ENCODE measurements at regions not wholly inside any gene's neighbourhood (a gene's known extent, or its start where the extent isn't known, plus 50 kb on each side); places are given as distances from the start of the nearest gene placed in this dataset.

- TF ChIP-seq RXRA (IDR thresholded peaks at IDR 0.05) (no peak), YY1 (IDR thresholded peaks at IDR 0.05) (no peak), JUND (IDR thresholded peaks at IDR 0.05) (no peak), SP1 (IDR thresholded peaks at IDR 0.05) (no peak), FOXA2 (IDR thresholded peaks at IDR 0.05) (no peak)
Measured at GRCh38 chrX:117096528-117096927, 633.8 kb upstream of the CT83 start (continued).

DNA sequence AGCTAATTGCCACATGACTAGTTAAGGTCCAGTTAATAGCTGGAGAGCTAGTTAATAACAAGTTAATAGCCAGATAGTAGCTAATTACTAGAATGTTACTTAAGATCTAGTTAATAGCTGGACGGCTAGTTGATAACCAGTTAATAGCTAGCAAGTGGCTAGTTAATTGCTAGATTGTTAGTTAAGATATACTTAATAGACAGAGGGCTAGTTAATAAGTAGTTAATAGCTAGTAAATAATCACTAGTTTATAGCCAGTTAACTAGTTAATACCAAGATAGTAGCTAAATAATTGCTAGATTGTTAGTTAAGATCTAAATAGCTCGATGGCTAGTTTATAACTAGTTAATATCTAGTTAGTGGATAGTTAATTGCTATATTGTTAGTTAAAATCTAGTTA, 632.6 kb upstream of the CT83 start:
- H3K36me3 ChIP-seq (ENCODE audit: control insufficient read depth in 4 of 4, insufficient read depth in 3 of 4, low read depth in 1 of 4, low read length in 3 of 4), result no peaks in the 10 kb centered on the region
- peaks cover 0 to 4% (median 0%) of the 10 kb centered on the region in 4 donors for H3K9me3 ChIP-seq (ENCODE audit: control insufficient read depth in 4 of 4, low read length in 3 of 4)
- no peaks in the 10 kb centered on the region for H3K27me3 ChIP-seq (ENCODE audit: control insufficient read depth in 4 of 4, insufficient read depth in 4 of 4, low read length in 3 of 4)
- TF ChIP-seq, protein P1, sequence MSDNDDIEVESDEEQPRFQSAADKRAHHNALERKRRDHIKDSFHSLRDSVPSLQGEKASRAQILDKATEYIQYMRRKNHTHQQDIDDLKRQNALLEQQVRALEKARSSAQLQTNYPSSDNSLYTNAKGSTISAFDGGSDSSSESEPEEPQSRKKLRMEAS (IDR thresholded peaks at IDR 0.05), result no peak
- TF ChIP-seq REST (IDR thresholded peaks at IDR 0.05), result no peak
- TF ChIP-seq NR2F2 (IDR thresholded peaks at IDR 0.05), result no peak
- TF ChIP-seq FOXA1 (IDR thresholded peaks at IDR 0.05), result no peak
- TF ChIP-seq FOXA2 (IDR thresholded peaks at IDR 0.05), result no peak
- TF ChIP-seq YY1 (IDR thresholded peaks at IDR 0.05), result no peak
- no peak for TF ChIP-seq TAF1 (conservative IDR thresholded peaks at IDR 0.05)
- no peak for TF ChIP-seq CTCF (IDR thresholded peaks at IDR 0.05; ENCODE audit: low read depth, low read length, missing input control)
- no peak for TF ChIP-seq GABPA (IDR thresholded peaks at IDR 0.05 in 1 of 2, conservative IDR thresholded peaks at IDR 0.05 in 1 of 2)
- no peak for DNase-seq (ENCODE audit: low spot score)
- no peak overlapping the region for H3K9ac ChIP-seq (ENCODE audit: low read depth in 1 of 2, low read length in 2 of 2)
- no peaks in the 10 kb centered on the region for H3K4me1 ChIP-seq (ENCODE audit: control insufficient read depth in 4 of 4, insufficient read depth in 4 of 4, low read length in 3 of 4)
- H3K4me3 ChIP-seq (ENCODE audit: low read depth in 1 of 3, low read length in 3 of 3), result no peak overlapping the region
- WGBS, result 96% methylated on average over 2 of the region's 2 CpGs
- H3K27ac ChIP-seq (ENCODE audit: low read depth in 1 of 2, low read length in 2 of 2), result no peak overlapping the region

DNA sequence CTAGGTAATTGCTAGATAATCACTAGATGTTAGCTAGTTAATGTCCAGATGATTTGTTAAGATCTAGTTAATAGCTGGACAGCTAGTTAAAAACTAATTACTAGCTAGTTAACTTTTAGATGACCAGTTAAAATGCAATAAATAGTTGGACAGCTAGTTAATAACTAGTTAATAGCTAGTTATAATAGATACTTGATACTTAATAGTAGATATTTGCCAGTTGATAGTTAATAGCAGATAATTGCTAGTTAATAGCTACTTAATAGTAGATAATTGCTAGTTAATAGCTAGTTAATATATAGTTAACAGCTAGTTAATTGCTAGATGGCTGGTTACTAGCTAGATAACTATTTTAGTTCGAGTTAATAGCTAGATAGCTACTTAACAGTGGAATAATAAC, 631.4 kb upstream of the CT83 start:
- Histone ChIP-seq H3K4me1 (ENCODE audit: control insufficient read depth in 4 of 4, insufficient read depth in 4 of 4, low read length in 3 of 4) (no peaks in the 10 kb centered on the region), H3K27ac (ENCODE audit: low read depth in 1 of 2, low read length in 2 of 2) (no peak overlapping the region), H3K27me3 (ENCODE audit: control insufficient read depth in 4 of 4, insufficient read depth in 4 of 4, low read length in 3 of 4) (no peaks in the 10 kb centered on the region), H3K36me3 (ENCODE audit: control insufficient read depth in 4 of 4, insufficient read depth in 3 of 4, low read depth in 1 of 4, low read length in 3 of 4) (no peaks in the 10 kb centered on the region), H3K4me3 (ENCODE audit: low read depth in 1 of 3, low read length in 3 of 3) (no peak overlapping the region), H3K9me3 (ENCODE audit: control insufficient read depth in 4 of 4, low read length in 3 of 4) (peaks cover 0 to 4% (median 0%) of the 10 kb centered on the region in 4 donors), H3K9ac (ENCODE audit: low read depth in 1 of 2, low read length in 2 of 2) (no peak overlapping the region)
- 81% methylated on average over 1 of the region's 1 CpG for WGBS
- no peak for TF ChIP-seq SP1 (IDR thresholded peaks at IDR 0.05)
- TF ChIP-seq FOXA2 (IDR thresholded peaks at IDR 0.05), result no peak
- no peak for DNase-seq (ENCODE audit: low spot score)
